GM23338 (cell line): ENCODE measurements at regions not wholly inside any gene's neighbourhood (a gene's known extent, or its start where the extent isn't known, plus 50 kb on each side); places are given as distances from the start of the nearest gene placed in this dataset.

Source experiments
- CREB1 ChIP-seq: fragments of 250-450 bp; sonication (Bioruptor Pico); IDR thresholded peaks from 2 replicates; pipeline ENCODE4 v1.5.0; 2020; ENCODE audit warnings: low read depth, mild to moderate bottlenecking, moderate library complexity
- EZH2 ChIP-seq: fragments of 200-600 bp; sonication (generic); IDR thresholded peaks from one replicate; pipeline ENCODE4 v1.8.0; 2017; ENCODE audit warnings: antibody characterized with exemption, mild to moderate bottlenecking, low read depth; ENCODE audit not compliant: unreplicated experiment
- EZH2phosphoT487 ChIP-seq: fragments of 200-600 bp; sonication (generic); IDR thresholded peaks from one replicate; pipeline ENCODE4 v1.8.1; 2018; ENCODE audit warnings: antibody characterized with exemption; ENCODE audit not compliant: unreplicated experiment
- JUNB ChIP-seq: IDR thresholded peaks from one replicate; pipeline ENCODE4 v1.6.1; 2016; ENCODE audit warnings: antibody characterized with exemption; ENCODE audit not compliant: unreplicated experiment
- NANOG ChIP-seq: IDR thresholded peaks from 2 replicates; pipeline ENCODE4 v1.6.1; 2016; ENCODE audit warnings: antibody characterized with exemption, borderline replicate concordance
- POLR2AphosphoS5 ChIP-seq: IDR thresholded peaks from 2 replicates; pipeline ENCODE4 v1.6.1; 2016; ENCODE audit warnings: antibody characterized with exemption, low read depth
- STAT1 ChIP-seq: IDR thresholded peaks from one replicate; pipeline ENCODE4 v1.6.1; 2016; ENCODE audit warnings: antibody characterized with exemption; ENCODE audit not compliant: unreplicated experiment
- ZNF331 ChIP-seq: fragments of 250-450 bp; sonication (Bioruptor Pico); IDR thresholded peaks from 2 replicates; pipeline ENCODE4 v1.5.0; 2020; ENCODE audit warnings: low read depth, mild to moderate bottlenecking, moderate library complexity
- TF ChIP-seq, protein P1 (sequence below), 2 experiments: fragments of 200-600 bp in 1 of 2; sonication (generic) in 1 of 2; conservative IDR thresholded peaks; 2 replicates each; pipeline versions ENCODE4 v1.5.1 to v1.6.1; 2016 to 2017; ENCODE audit warnings: antibody characterized with exemption in 2 of 2, low read depth in 2 of 2, mild to moderate bottlenecking in 2 of 2, moderate library complexity in 1 of 2
- TF ChIP-seq, protein P2 (sequence below): IDR thresholded peaks from one replicate; pipeline ENCODE4 v1.6.1; 2018; ENCODE audit warnings: antibody characterized with exemption; ENCODE audit not compliant: unreplicated experiment
- TF ChIP-seq, protein P3 (sequence below): IDR thresholded peaks from 2 replicates; pipeline ENCODE4 v1.6.1; 2016; ENCODE audit warnings: antibody characterized with exemption

DNA sequence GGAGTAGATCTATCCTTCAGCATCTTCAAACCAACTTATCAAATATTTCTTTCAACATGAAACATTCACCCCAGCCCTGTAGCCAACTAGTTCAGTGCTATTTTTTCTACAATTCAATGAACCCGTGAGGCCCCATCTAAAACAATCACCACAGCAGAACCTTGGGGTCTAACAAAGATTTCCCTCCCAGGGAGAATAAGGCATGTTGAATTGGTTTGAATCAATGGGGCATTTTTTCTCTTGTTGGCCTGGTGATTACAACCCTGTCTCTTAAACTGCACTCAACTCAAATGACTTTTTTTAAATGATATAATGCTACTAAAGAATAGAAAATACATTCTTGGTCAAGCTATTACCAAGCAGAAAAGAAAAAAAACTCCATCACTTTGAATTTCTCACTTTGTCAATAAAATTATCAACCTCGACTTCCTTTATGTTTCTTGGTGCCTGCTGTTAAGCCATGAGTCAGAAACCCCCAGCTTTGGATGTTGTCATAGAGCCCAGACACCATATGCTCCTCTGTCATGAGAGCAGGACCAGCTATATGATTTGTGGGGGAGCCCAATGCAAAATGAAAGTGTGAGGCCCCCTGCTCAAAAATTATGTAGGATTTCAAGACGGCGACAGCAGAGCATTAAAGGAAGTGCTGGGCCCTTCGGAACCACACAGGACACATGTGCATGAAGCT is 282.4 kb downstream of the MEIS1 start:
- TF ChIP-seq, protein P1, sequence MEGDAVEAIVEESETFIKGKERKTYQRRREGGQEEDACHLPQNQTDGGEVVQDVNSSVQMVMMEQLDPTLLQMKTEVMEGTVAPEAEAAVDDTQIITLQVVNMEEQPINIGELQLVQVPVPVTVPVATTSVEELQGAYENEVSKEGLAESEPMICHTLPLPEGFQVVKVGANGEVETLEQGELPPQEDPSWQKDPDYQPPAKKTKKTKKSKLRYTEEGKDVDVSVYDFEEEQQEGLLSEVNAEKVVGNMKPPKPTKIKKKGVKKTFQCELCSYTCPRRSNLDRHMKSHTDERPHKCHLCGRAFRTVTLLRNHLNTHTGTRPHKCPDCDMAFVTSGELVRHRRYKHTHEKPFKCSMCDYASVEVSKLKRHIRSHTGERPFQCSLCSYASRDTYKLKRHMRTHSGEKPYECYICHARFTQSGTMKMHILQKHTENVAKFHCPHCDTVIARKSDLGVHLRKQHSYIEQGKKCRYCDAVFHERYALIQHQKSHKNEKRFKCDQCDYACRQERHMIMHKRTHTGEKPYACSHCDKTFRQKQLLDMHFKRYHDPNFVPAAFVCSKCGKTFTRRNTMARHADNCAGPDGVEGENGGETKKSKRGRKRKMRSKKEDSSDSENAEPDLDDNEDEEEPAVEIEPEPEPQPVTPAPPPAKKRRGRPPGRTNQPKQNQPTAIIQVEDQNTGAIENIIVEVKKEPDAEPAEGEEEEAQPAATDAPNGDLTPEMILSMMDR (conservative IDR thresholded peaks at IDR 0.05; ENCODE audit: low read depth in 2 of 2) = no peak
- TF ChIP-seq ZNF331 (CRISPR knock-in tag) (no peak), EZH2phosphoT487 (no peak), POLR2AphosphoS5 (no peak), CREB1 (CRISPR knock-in tag) (no peak), EZH2 (no peak), NANOG (no peak), JUNB (no peak), STAT1 (no peak)
- TF ChIP-seq, protein P2, sequence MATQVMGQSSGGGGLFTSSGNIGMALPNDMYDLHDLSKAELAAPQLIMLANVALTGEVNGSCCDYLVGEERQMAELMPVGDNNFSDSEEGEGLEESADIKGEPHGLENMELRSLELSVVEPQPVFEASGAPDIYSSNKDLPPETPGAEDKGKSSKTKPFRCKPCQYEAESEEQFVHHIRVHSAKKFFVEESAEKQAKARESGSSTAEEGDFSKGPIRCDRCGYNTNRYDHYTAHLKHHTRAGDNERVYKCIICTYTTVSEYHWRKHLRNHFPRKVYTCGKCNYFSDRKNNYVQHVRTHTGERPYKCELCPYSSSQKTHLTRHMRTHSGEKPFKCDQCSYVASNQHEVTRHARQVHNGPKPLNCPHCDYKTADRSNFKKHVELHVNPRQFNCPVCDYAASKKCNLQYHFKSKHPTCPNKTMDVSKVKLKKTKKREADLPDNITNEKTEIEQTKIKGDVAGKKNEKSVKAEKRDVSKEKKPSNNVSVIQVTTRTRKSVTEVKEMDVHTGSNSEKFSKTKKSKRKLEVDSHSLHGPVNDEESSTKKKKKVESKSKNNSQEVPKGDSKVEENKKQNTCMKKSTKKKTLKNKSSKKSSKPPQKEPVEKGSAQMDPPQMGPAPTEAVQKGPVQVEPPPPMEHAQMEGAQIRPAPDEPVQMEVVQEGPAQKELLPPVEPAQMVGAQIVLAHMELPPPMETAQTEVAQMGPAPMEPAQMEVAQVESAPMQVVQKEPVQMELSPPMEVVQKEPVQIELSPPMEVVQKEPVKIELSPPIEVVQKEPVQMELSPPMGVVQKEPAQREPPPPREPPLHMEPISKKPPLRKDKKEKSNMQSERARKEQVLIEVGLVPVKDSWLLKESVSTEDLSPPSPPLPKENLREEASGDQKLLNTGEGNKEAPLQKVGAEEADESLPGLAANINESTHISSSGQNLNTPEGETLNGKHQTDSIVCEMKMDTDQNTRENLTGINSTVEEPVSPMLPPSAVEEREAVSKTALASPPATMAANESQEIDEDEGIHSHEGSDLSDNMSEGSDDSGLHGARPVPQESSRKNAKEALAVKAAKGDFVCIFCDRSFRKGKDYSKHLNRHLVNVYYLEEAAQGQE = no peak
- TF ChIP-seq, protein P3, sequence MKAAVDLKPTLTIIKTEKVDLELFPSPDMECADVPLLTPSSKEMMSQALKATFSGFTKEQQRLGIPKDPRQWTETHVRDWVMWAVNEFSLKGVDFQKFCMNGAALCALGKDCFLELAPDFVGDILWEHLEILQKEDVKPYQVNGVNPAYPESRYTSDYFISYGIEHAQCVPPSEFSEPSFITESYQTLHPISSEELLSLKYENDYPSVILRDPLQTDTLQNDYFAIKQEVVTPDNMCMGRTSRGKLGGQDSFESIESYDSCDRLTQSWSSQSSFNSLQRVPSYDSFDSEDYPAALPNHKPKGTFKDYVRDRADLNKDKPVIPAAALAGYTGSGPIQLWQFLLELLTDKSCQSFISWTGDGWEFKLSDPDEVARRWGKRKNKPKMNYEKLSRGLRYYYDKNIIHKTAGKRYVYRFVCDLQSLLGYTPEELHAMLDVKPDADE = no peak
